ENCODE measurements at regions not wholly inside any gene's neighbourhood (a gene's known extent, or its start where the extent isn't known, plus 50 kb on each side); places are given as distances from the start of the nearest gene placed in this dataset.

- Histone ChIP-seq H3K4me1 (ENCODE audit: control insufficient read depth, insufficient read depth, low read length) (peaks cover 19% of the 10 kb centered on the region), H3K4me3 (ENCODE audit: low read depth in 2 of 2, low read length in 2 of 2) (no peak overlapping the region), H3K9me3 (ENCODE audit: control insufficient read depth, insufficient read depth, low read depth, low read length) (no peaks in the 10 kb centered on the region), H3K27ac (ENCODE audit: low read length) (peak overlapping the region; percentile 81), H3K36me3 (ENCODE audit: control insufficient read depth, insufficient read depth, low read length) (no peaks in the 10 kb centered on the region), H3K27me3 (ENCODE audit: control insufficient read depth, insufficient read depth, low read length) (no peaks in the 10 kb centered on the region)
- TF ChIP-seq POLR2AphosphoS5 (IDR thresholded peaks at IDR 0.05; ENCODE audit: low read depth, low read length), result no peak
- TF ChIP-seq, protein P1, sequence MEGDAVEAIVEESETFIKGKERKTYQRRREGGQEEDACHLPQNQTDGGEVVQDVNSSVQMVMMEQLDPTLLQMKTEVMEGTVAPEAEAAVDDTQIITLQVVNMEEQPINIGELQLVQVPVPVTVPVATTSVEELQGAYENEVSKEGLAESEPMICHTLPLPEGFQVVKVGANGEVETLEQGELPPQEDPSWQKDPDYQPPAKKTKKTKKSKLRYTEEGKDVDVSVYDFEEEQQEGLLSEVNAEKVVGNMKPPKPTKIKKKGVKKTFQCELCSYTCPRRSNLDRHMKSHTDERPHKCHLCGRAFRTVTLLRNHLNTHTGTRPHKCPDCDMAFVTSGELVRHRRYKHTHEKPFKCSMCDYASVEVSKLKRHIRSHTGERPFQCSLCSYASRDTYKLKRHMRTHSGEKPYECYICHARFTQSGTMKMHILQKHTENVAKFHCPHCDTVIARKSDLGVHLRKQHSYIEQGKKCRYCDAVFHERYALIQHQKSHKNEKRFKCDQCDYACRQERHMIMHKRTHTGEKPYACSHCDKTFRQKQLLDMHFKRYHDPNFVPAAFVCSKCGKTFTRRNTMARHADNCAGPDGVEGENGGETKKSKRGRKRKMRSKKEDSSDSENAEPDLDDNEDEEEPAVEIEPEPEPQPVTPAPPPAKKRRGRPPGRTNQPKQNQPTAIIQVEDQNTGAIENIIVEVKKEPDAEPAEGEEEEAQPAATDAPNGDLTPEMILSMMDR (IDR thresholded peaks at IDR 0.05), result no peak
- no peak for TF ChIP-seq SIN3A (IDR thresholded peaks at IDR 0.05; ENCODE audit: borderline replicate concordance, insufficient read depth, low read depth, low read length)
- TF ChIP-seq REST (IDR thresholded peaks at IDR 0.05; ENCODE audit: insufficient read depth in 1 of 2, low read depth in 2 of 2, low read length in 1 of 2), result no peak
- no peak for TF ChIP-seq TCF7L2 (IDR thresholded peaks at IDR 0.05; ENCODE audit: low read depth, low read length)
- POLR2A ChIA-PET, result interaction anchor here (0.6 kb wide), 2 partner anchors 24 to 191 kb away, joined by 3 to 4 read pairs; no protein-coding TSS in a partner anchor
- ATAC-seq, result no peak
- CTCF ChIA-PET, result no interaction called here
- BruUV-seq (replicated peaks), result no TSS peak
- intact Hi-C loops (cut with micrococcal nuclease; ENCODE audit: unreplicated experiment) (no loop called here), in situ Hi-C loops (cut with HindIII; ENCODE audit: low pct_unique_long_range_greater_than_20kb, low sequenced_read_pairs) (no loop called here)
- no peak for DNase-seq (ENCODE audit: low read depth, low spot score)
These were observed 213.9 kb downstream of the TOMM20 start for GRCh38 chr1:234914606-234915290.

GRCh38 chr1:234913771-234914170 is 214.9 kb downstream of the TOMM20 start:
- BruUV-seq (replicated peaks), result no TSS peak
- DNase-seq (ENCODE audit: low read depth, low spot score) (no peak), ATAC-seq (no peak)
- H3K4me3 ChIP-seq (ENCODE audit: low read depth in 2 of 2, low read length in 2 of 2), result no peak overlapping the region
- H3K36me3 ChIP-seq (ENCODE audit: control insufficient read depth, insufficient read depth, low read length), result no peaks in the 10 kb centered on the region
- peaks cover 16% of the 10 kb centered on the region for H3K4me1 ChIP-seq (ENCODE audit: control insufficient read depth, insufficient read depth, low read length)
- intact Hi-C loops (cut with micrococcal nuclease; ENCODE audit: unreplicated experiment) (no loop called here), in situ Hi-C loops (cut with HindIII; ENCODE audit: low pct_unique_long_range_greater_than_20kb, low sequenced_read_pairs) (no loop called here)
- peak overlapping the region; percentile 30; the same call in 1 of the 2 replicates for H3K27ac ChIP-seq (ENCODE audit: low read length)
- H3K27me3 ChIP-seq (ENCODE audit: control insufficient read depth, insufficient read depth, low read length), result no peaks in the 10 kb centered on the region
- ChIA-PET POLR2A (no interaction called here), CTCF (no interaction called here)
- no peak for TF ChIP-seq POLR2AphosphoS5 (IDR thresholded peaks at IDR 0.05; ENCODE audit: low read depth, low read length)
- TF ChIP-seq, protein P1 (IDR thresholded peaks at IDR 0.05), result no peak
- no peaks in the 10 kb centered on the region for H3K9me3 ChIP-seq (ENCODE audit: control insufficient read depth, insufficient read depth, low read depth, low read length)

Measured in Panc1 (cell line).